GM21447 (cell line): ENCODE measurements at regions not wholly inside any gene's neighbourhood (a gene's known extent, or its start where the extent isn't known, plus 50 kb on each side); places are given as distances from the start of the nearest gene placed in this dataset.

Source experiments
- ATAC-seq: cut with Tn5 transposase; IDR thresholded peaks from one replicate; pipeline ENCODE4 v1.9.1; 2021; ENCODE audit not compliant: unreplicated experiment

DNA sequence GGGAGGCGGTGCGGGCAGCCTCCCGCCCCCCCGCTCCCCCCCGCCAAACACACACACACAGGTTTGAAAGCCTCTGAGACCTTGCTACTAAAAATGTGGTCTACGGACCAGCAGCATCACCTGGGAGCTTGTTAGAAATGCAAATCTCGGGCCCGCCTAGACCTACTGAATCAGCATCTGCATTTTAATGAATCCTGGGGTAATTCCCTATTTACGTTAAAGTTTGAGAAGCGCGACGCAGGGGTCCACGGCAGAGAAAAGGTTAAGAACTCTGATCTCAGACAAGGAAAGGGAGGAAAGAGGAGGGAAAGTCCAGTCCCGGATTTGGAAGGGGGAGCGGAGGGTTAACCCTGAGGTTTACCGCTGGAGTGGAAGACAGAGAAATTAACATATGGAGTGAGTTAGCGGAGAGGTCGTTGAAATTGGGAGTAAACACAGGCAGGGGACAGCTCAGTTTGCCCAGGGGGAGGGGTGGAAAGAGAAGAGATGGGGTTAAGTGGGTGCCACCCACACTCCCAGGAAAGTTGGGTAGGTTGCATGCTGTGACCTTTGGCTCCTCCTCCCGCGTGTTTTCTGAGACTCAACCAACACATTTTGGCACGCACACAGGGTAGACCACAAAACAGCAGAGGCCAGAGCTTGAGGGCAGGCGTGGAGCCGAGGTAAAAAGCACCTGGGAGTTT lies 483.6 kb downstream of the BCOR start:
- no peak for ATAC-seq

DNA sequence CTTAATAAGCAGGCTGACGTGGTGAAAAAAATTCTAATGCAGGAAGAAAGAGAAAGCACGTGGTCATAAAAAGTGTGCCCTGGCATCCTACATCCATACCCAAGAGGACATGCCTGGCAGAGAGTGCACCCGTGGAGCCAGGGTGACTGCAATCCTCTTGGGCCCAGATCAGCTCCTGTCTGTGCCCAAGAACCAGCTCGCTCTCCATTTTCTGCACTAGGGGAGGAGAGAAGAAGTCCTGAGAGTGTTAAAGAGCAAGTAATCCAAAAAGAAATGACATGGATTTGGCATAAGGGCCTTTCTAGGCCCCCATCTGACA lies 483.1 kb downstream of the BCOR start:
- ATAC-seq: no peak

DNA sequence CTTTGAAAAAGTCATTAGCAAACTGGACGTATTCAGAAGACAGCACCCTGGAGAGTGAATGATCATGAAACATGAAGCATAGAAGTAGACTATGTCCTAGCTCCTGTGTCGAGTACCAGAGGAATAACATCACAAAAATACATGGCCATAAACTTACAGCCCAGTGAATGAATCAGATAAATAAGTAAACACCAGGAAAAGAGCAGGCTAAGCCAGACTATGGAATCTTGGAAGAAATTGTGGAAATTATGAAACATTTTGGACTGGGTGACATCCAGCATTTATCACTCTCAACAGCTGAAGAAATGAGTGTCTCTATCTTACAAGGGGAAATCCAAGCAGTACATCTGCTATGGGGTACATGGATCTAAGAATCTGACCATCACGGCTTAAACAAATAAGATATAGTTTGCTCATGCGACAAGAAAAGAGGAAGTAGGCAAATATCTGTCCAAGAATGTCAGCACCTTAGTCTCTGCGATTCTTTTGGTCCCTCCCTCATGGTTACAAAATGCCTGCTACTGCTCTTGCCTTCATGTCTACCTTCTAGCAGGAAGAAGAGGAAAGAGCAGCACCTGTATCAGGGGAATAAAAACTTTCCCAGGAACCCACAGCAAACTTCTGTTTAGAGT lies 481.5 kb downstream of the BCOR start:
- ATAC-seq: no peak

DNA sequence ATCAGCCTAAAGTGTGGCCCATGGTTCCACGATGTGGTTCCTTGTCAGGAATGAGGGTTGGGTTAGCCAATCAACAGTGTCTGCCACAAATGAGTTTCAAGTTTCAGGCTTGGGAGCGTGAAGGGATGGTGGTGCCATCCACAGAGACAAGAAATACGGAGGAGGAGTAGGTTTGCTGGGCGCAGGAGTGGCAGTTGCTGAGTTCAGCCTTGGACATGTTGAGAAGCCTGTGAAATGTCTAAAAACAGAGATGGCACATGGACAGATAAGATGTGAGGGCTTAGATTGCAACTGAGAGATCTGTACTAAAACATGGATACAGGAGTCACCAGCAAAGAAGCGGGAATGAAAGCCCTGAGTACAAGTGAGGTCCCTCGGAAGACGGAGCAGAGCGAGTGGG lies 481.0 kb downstream of the BCOR start:
- ATAC-seq: no peak

DNA sequence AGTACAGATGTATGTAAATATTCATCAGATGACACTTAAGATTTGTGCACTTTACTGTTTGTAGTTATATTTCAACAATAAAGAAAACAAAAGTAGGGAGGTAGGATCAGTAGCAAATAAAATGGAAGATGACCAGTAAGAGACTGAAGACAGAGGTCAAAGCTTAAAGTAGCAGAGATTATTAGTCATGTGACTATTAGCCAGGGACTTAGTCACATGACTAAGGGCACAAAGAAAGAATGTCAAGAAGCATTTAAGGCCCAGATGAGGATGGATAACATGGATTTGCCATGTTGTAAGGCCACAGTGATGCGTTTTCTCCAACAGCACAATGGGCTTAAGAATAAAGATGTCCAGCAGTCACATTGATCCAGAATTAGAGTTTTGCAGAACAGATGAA lies 479.6 kb downstream of the BCOR start:
- ATAC-seq: no peak

DNA sequence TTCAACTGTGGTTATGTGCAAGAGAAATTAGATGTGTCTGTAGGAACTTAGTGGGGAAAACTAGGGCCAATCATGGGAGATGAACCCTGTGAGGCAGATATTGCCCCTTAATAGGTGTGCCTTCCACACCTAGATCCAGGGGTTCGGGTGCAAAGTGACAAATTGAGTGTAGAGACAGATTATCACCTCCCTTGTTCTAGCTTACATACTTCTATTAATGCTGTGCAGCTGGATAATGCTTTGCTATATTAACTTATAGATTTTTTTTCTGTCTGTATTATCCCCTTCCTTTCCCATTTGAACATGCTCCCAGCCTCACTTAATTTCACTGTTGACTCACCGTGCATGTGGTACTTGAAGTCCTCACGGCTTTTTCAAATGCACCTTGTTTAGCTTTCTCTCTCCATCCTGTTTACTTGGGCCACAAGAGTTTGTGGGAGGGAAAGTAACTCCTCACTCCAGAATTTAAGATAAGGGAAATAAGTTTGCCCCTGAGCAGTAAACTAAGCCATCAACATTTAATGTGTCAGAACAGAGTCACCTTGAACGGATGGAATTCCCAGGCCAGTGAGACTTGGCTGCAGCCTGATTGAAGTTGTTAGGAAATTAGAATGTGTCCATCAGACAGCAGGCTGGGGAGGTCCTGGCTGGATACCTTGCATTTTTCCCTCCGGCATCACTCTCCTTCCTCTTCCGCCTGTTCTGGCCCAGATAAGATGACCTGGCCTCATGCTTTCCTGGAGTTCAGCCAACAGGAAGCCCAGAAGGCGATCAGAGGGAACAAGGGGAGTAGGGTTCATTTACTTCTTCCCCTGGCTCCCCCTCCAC lies 478.4 kb downstream of the BCOR start:
- ATAC-seq: no peak

DNA sequence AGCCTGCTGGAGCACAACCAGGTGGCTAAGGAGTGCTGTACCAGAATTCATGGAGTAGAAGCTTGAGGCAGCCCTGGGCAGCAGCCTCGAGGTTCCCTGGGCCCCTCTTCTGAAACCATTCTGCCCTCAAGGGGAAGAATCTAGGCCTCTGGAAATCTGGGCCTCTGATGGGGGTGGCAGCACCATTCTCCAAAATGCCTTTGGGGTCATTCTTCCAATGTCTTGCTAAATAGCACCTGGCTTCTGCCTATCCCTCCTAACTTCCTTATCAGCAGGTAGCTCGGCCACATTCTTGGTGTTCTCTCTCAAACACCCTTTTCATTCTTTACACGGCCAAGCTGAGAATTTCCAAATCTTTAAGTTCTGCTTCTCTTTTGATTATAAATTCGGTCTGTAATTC lies 473.6 kb downstream of the BCOR start:
- no peak for ATAC-seq

DNA sequence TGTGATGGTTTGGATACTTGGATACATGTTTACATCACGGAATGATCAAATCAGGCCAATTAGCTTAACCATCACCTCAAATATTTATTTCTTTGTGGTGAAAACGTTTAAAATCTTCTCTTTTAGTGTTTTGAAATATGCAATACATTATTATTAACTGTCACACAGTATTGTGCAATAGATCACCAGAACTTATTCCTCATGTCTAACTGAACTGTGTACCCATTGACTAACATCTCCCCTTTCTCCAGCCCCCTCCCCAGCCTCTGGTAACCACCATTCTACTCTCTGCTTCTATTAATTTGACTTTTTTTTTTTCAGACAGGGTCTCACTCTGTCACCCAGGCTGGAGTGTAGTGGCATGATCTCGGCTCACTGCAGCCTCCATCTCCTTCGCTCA lies 471.9 kb downstream of the BCOR start:
- no peak for ATAC-seq

DNA sequence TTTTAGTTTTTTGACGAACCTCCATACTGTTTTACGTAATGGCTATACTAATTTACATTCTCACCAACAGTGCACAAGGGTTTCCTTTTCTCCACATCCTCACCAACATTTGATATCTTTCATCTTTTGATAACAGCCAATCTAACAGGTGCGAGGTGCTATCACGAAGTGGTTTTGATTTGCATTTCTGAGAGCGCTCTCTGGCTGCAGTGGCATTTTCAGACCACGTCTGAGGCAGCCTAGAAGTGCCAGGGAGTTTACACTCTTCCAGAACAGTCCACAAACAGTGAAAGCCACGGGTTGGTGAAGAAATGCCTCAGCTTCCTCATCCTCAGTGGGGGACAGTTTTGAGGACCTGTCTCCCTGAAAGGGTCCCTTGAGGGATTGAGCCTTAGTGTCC lies 471.0 kb downstream of the BCOR start:
- no peak for ATAC-seq

DNA sequence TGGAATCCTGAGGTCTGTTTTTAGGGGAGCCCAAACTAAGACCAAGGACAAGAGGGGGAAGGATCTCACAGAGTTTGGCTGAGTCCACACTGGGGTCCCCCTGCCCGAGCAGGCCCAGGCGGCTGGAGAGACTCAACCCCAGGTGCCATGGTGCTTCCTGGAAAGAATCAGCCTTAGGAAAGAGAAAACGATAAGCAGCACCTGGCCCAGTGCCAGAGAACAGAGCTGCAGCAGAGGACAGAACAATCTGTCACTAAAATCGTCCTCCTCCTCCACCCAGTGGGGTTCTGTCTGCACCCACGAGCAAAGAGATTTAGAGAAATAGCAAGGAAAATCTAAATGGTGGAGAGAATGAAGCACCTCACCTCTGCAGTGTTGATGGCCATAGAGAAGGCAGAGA lies 470.5 kb downstream of the BCOR start:
- no peak for ATAC-seq

DNA sequence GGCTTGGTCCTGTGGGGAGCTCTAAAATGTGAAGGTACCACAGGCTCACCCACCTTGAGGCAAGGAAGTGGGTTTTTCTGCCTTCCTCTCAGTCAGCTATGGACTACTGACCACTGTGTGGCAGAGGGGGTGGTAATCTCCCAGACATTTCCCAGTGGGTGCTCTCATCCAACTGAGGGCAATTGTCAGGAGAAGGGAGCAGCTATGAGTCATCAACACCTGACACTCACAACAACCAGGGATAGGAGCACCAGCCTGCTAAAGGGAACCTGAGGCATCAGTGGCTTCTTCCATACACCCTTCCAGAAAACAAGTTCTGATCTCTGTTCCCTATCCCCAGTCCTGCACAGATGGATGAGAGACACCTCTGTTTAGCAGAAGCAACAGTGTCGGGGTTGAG lies 468.8 kb downstream of the BCOR start:
- ATAC-seq: no peak

DNA sequence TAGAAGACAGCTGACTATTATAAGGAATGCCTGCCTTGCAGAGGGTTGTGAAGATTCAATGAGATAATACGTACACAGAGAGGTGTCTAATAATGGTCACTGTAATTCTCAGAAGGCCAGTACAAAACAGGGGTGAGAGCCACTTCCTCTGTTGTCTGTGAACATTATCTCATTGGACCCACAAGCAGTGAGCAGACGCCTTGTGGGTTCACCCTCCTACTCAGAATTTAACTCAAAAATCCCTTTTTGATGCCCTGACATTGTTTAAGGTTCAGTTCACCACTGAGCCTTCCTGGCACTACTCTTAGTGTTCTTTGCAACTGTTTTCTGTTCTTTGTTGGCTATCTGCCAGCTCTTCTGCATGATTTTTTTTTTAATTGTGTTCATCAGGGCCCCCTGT lies 467.4 kb downstream of the BCOR start:
- ATAC-seq: no peak

DNA sequence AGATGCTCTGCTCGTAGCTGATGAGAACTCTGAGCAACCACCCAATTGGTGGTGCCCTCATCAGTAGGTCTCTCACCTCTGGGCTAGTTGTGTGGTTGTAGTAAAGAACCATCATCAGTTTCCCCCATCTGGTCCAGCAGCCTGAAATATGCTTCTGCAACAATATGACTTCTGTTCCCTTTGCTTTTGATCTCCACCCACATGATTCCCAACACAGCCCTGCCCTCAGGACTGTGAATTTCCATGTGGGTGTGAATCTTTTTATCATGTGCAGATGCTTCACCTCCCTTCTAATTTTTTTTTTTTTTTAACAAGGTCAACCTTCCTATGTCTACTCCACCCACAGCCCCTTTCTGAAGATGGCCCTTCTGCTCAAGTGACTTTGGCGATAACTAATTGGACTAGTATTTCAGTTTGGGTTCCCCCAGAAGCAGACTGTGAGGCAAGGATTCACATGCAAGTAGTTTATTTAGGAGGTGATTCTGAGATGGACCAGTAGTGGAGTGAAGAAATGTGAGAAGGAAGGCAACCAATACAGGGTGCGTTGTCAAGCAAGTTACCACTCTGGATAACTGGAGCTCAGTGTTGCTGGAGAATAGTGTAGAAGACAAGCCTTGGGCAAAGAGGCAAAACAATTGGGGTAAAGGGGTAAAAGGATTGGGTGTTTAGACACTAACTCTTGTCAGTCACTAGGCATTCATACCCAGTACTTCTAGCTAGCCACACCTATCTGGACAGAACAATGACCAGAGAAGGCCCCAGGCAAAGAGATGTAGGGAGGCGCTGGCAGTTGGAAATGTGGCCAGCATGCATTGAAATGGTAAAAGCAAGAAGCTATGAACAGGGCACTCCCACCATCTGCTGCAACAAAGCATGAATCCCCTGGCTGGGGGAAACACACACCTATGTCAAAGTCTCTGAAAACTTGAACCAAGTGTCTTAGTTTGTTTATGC lies 466.2 kb downstream of the BCOR start:
- no peak for ATAC-seq

DNA sequence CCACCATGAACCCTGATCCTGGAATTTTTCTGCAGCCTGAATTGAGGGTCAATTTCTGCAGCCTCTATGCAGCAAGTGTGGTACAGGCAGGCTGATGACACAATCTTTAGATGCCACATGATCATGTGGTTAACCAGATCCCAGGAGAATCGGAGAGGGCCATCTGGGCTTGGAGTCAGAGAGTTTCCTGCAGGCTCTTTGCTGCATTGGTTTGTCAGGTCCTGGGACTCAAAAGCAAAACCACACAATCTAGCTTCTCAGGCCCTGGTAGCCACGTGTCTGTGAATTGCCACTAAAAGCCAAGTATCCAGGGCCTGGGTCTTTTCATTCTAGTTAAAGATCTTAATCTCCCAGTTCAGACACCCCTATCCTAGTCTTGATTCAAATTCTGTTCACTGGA lies 464.5 kb downstream of the BCOR start:
- ATAC-seq: no peak

DNA sequence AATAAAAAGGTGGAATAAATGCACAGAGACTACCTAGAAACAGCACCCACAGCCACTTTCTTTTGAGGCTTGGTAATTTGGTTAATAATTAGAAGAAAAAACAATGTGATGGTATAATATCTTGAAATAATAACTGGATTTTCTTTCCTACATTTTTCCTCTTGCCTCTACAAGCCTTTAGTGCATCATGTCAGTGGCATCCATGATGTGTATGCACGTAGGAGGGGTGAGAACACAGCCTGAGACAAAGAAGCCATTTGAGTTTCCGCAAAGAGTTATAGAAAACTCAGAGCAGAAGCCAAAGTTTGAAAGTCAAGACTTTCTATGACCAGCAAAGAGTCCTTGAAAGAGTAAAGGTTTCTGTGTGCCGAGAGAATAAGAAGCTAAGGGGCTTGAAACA lies 461.3 kb downstream of the BCOR start:
- ATAC-seq: no peak

DNA sequence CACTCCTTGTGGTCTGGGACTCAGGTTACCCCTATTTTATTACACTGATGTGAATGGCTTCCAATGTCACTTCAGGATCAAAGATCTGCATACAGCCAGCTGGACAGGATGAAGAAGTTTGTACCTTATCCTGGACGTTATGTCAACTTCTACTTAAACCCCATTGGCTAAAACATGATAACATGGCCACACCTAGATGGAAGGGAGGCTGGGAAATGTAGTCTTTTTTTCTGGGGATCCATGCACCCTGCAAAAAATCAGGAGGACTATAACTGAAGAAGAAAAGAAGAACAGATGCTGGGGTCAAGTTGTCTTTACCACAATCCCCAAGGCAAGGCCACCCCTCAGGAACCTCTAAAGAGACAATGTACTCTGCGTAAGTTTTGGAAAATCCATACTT lies 459.2 kb downstream of the BCOR start:
- ATAC-seq: no peak

DNA sequence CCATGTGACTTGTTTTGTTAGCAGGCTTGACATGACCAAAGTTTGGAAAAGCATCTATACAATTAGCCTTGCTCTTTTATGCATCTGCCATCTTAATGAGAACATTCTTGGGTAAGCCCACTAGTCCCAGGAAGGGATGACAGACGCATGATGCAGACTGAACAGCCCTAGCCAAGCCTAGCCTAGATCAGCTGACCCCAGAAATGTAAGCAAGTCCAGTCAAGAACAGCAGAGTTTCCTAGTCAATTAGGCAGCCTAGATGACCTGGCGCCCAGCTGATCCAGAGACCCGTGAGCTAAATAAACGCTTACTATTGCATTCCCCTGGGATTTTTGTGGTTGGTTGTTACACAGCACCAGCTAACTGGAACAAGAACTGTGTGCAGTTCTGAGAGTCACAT lies 457.9 kb downstream of the BCOR start:
- no peak for ATAC-seq

DNA sequence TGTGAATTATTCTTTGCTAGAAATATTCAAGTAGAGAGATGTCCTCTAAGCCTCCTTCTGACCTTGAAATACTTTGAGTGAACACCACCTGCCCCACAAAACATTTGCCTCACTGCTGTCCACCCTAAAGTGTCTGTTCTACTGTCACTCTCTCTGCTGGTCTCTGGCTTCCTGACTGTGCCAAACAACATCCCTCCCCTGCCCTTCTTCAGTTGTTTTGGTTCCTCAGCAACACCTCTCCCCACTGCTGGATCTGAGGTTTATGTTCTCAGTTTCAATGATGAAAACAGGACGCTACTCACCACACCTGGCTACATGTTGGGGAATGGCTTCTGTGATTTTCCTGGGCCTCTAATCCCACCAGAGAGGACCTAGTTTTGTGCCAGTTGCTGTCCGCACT lies 456.9 kb downstream of the BCOR start:
- ATAC-seq: no peak

DNA sequence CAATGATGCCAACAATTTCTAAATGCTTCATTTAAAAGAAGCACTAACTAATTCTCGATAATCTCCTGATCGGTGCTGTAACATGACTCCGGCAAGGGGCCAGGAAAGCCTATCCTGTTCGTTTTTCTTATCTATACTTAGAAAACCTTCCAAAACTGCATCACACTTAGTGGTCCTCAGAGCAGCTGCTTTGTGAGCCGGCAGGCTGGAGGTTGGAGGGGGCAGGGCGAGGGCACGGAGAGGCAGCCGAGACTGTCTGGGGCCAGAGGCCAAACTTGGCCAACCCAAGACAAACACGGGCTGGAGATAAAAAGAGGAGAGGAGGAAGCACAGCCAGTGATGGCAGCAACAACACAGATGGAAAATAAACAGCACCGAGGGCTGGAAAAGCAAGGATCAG lies 455.7 kb downstream of the BCOR start:
- no peak for ATAC-seq

DNA sequence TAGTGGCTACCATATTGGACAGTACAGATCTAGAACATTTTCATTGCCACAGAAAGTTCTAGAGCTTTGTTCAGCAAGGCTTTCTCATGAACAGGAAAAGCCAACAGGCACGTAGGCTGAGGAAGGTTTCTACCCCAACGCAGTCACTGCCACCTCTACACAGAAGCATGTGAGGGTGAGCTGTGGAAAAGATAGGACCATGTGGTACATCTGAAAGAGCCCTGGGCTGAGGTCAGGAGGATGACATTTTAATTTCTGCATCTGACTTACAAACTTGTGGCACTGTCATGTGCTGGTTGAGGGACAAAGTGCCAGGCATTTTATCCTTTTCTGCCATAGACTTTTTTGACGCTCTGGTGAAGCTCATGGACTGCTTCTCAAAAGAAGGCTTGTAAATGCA lies 454.2 kb downstream of the BCOR start:
- ATAC-seq: no peak

DNA sequence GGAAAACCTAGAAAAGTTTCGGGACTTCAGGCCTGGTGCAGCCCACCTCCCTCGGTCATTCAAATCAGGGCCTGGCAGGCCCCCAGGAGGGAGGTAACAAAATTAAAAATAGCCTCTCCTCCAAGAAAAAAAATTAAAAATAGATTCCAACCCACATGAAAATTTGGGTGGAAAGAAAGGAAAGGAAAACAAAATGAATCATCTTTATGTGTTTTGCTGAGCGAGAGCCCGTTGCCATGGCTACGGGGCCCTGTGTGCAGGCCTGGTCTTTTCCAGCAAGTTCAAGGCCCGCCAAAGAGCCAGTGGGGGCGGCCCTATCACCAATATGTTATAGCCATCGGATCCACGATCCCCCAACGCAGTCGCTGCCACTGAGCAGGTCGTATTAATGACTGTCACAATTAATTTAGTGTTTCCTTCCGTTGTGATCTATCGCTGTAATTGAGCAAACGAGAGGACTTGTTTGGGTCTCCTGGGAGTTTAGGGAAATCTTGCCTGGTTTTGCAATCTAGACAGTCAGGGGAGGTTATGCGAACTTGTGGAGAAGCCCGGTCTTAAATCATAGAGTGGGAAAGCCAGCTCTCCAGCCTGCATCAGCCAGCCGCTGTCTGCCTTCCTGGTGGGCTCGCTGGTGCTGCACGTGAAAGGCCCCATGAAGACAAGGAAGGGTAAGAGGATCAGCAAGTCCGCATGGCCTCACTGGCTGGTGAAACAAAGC lies 452.4 kb downstream of the BCOR start:
- no peak for ATAC-seq
